Tibial nerve (tissue), 4 donors: ENCODE measurements at regions not wholly inside any gene's neighbourhood (a gene's known extent, or its start where the extent isn't known, plus 50 kb on each side); places are given as distances from the start of the nearest gene placed in this dataset.

Experiments used
- CTCF ChIP-seq, 5 experiments: fragments of 200-600 bp in 3 of 5; fragments of 450-650 bp in 2 of 5; sonication (generic) in 3 of 5; IDR thresholded peaks; one replicate each; pipeline ENCODE4 v1.5.1; 2016 to 2019; ENCODE audit warnings: antibody characterized with exemption in 5 of 5, mild to moderate bottlenecking in 3 of 5, moderate library complexity in 2 of 5
- EP300 ChIP-seq, 2 donors: sonication (generic); formaldehyde crosslinking; IDR thresholded peaks; one replicate each; pipeline ENCODE4 v1.6.1; 2017; ENCODE audit warnings: antibody characterized with exemption in 2 of 2, mild to moderate bottlenecking in 1 of 2

- TF ChIP-seq CTCF (IDR thresholded peaks at IDR 0.05) (no peak), EP300 (IDR thresholded peaks at IDR 0.05) (no peak)
Measured at GRCh38 chr1:221563476-221563921, 178.4 kb downstream of the DUSP10 start.
